CD4-positive, alpha-beta T cell (primary cell): ENCODE measurements at regions not wholly inside any gene's neighbourhood (a gene's known extent, or its start where the extent isn't known, plus 50 kb on each side); places are given as distances from the start of the nearest gene placed in this dataset.

ENCODE experiments used
- ATAC-seq: fragments of 200-7000 bp; cut with Tn5 transposase; one replicate; pipeline ENCODE4 v1.10.0; 2022; ENCODE audit warnings: mild to moderate bottlenecking; ENCODE audit not compliant: poor library complexity
- CTCF ChIA-PET: fragments of 350-600 bp; sonication (Branson Sonifier 250); formaldehyde crosslinking; loops from one replicate; lab custom pipeline; 2021; ENCODE audit warnings: antibody characterized with exemption, inconsistent platforms; lab: Charles Lee
- POLR2A ChIA-PET: fragments of 350-600 bp; sonication (Branson Sonifier 250); formaldehyde crosslinking; loops from one replicate; lab custom pipeline; 2021; ENCODE audit warnings: antibody characterized with exemption, inconsistent platforms; lab: Charles Lee
- DNase-seq, 14 experiments: peaks; one replicate each; pipeline ENCODE4 v3.0.0-alpha.2; 2013 to 2020; ENCODE audit warnings: mixed read lengths in 2 of 14
- H3K27ac ChIP-seq, 2 donors: one replicate each; pipeline versions ENCODE4 v1.5.1 to v1.7.0; 2013; ENCODE audit warnings: low read length in 2 of 2, low read depth in 1 of 2, mild to moderate bottlenecking in 1 of 2
- H3K27me3 ChIP-seq, 2 experiments: 1 replicate in 1 of 2; 2 replicates in 1 of 2; pipeline versions ENCODE4 v1.6.1 to v1.7.0; 2013; ENCODE audit warnings: low read length in 2 of 2, control low read depth in 1 of 2, mild to moderate bottlenecking in 1 of 2, moderate library complexity in 1 of 2; ENCODE audit not compliant: insufficient read depth in 2 of 2, control insufficient read depth in 1 of 2
- H3K36me3 ChIP-seq: one replicate; pipeline ENCODE4 v1.6.1; 2013; ENCODE audit warnings: low read length, control low read depth; ENCODE audit not compliant: insufficient read depth
- H3K4me1 ChIP-seq: one replicate; pipeline ENCODE4 v1.6.1; 2013; ENCODE audit warnings: low read length, control low read depth; ENCODE audit not compliant: insufficient read depth
- H3K4me3 ChIP-seq: one replicate; pipeline ENCODE4 v1.5.1; 2013; ENCODE audit warnings: mild to moderate bottlenecking, low read length, moderate library complexity
- H3K9me3 ChIP-seq, 2 experiments: 1 replicate in 1 of 2; 2 replicates in 1 of 2; pipeline versions ENCODE4 v1.6.1 to v1.7.0; 2013; ENCODE audit warnings: low read length in 2 of 2, mild to moderate bottlenecking in 2 of 2, control low read depth in 1 of 2, moderate library complexity in 1 of 2; ENCODE audit not compliant: control insufficient read depth in 1 of 2, insufficient read depth in 1 of 2
- H3K27ac Mint-ChIP-seq: one replicate; pipeline ENCODE4 v1.8.0; 2020; ENCODE audit warnings: mixed read lengths
- H3K27me3 Mint-ChIP-seq: one replicate; pipeline ENCODE4 v1.8.0; 2021; ENCODE audit warnings: mixed read lengths
- H3K36me3 Mint-ChIP-seq: one replicate; pipeline ENCODE4 v1.8.0; 2021; ENCODE audit warnings: low read depth, mixed read lengths
- H3K4me1 Mint-ChIP-seq: one replicate; pipeline ENCODE4 v1.8.0; 2021; ENCODE audit warnings: low read depth, mixed read lengths
- H3K4me3 Mint-ChIP-seq: one replicate; pipeline ENCODE4 v1.8.0; 2020; ENCODE audit warnings: mild to moderate bottlenecking, mixed read lengths
- H3K9me3 Mint-ChIP-seq: one replicate; pipeline ENCODE4 v1.8.0; 2020; ENCODE audit warnings: mixed read lengths
- CTCF ChIP-seq: fragments of 200-600 bp; IDR thresholded peaks from one replicate; pipeline ENCODE4 v1.8.0; 2022; ENCODE audit warnings: antibody characterized with exemption, mild to moderate bottlenecking
- intact Hi-C, 2 experiments: fragments of 100-400 bp; cut with DNase I in 1 of 2; cut with micrococcal nuclease in 1 of 2; formaldehyde crosslinking; loops; one replicate each; pipeline versions ENCODE4 v1.15.1 to v1.9.0; 2023 to 2025; cut with DNase I, micrococcal nuclease

GRCh38 chr22:47944941-47945340, 1182.5 kb downstream of the TBC1D22A start:
- ATAC-seq: no peak
- H3K4me3 ChIP-seq: no peak overlapping the region
- peaks cover 0 to 4% of the 10 kb centered on the region in 2 experiments for H3K9me3 ChIP-seq
- H3K27me3 ChIP-seq: no peaks in the 10 kb centered on the region
- H3K4me1 ChIP-seq: no peaks in the 10 kb centered on the region
- no peaks in the 10 kb centered on the region for H3K27me3 Mint-ChIP-seq
- H3K9me3 Mint-ChIP-seq: no peaks in the 10 kb centered on the region
- ChIA-PET POLR2A (no interaction called here), CTCF (no interaction called here)
- H3K27ac ChIP-seq: no peak overlapping the region
- intact Hi-C loops: no loop called here
- TF ChIP-seq CTCF: no peak
- H3K4me1 Mint-ChIP-seq: no peaks in the 10 kb centered on the region
- H3K36me3 ChIP-seq: no peaks in the 10 kb centered on the region
- no peak for DNase-seq
- no peak overlapping the region for H3K4me3 Mint-ChIP-seq
- H3K36me3 Mint-ChIP-seq: no peaks in the 10 kb centered on the region
- H3K27ac Mint-ChIP-seq: no peak overlapping the region

- intact Hi-C loops: no loop called here
- CTCF ChIA-PET: no interaction called here
- peaks cover 0 to 4% of the 10 kb centered on the region in 2 experiments for H3K9me3 ChIP-seq
- POLR2A ChIA-PET: no interaction called here
- no peaks in the 10 kb centered on the region for H3K27me3 ChIP-seq
- no peaks in the 10 kb centered on the region for H3K4me1 ChIP-seq
- no peak for TF ChIP-seq CTCF
- peak in 1 of 14 experiments; percentile 11 for DNase-seq
- no peak overlapping the region for H3K4me3 ChIP-seq
- Mint-ChIP-seq H3K9me3 (no peaks in the 10 kb centered on the region), H3K27ac (no peak overlapping the region), H3K27me3 (no peaks in the 10 kb centered on the region), H3K4me3 (no peak overlapping the region), H3K4me1 (no peaks in the 10 kb centered on the region), H3K36me3 (no peaks in the 10 kb centered on the region)
- H3K36me3 ChIP-seq: no peaks in the 10 kb centered on the region
- H3K27ac ChIP-seq: no peak overlapping the region
- ATAC-seq: no peak
Measured at GRCh38 chr22:47943729-47944700, 1181.6 kb downstream of the TBC1D22A start.

DNA sequence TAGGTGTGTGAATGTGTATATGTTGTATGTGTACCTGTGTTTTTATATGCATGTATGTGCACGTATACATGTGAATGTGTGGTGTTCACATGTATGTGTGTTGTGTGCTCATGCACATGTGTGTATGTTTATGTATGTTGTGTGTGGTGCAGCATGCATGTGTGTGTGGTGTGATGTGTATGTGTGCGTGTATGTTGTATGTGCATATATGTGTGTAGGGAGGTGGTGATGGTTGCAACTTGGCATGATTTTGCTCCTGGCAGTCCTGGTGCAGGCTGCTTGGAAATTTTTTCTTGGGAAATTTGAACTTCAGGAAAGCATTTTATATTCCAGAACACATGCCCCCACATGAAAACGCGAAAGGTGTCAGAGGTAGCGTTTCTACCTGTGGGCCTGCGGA, 1177.8 kb downstream of the TBC1D22A start:
- CTCF ChIA-PET: no interaction called here
- no peak overlapping the region for H3K27ac ChIP-seq
- no peaks in the 10 kb centered on the region for H3K4me1 Mint-ChIP-seq
- no peak for DNase-seq
- POLR2A ChIA-PET: no interaction called here
- H3K4me3 ChIP-seq: no peak overlapping the region
- H3K4me1 ChIP-seq: no peaks in the 10 kb centered on the region
- H3K27ac Mint-ChIP-seq: no peak overlapping the region
- no peaks in the 10 kb centered on the region for H3K36me3 Mint-ChIP-seq
- no peak for ATAC-seq
- H3K27me3 ChIP-seq: no peaks in the 10 kb centered on the region
- H3K9me3 ChIP-seq: peaks cover 2 to 14% of the 10 kb centered on the region in 2 experiments
- intact Hi-C loops: no loop called here
- TF ChIP-seq CTCF: no peak
- H3K27me3 Mint-ChIP-seq: no peaks in the 10 kb centered on the region
- peaks cover 4% of the 10 kb centered on the region for H3K9me3 Mint-ChIP-seq
- no peaks in the 10 kb centered on the region for H3K36me3 ChIP-seq
- H3K4me3 Mint-ChIP-seq: no peak overlapping the region
